GM12865 (cell line): ENCODE measurements at regions not wholly inside any gene's neighbourhood (a gene's known extent, or its start where the extent isn't known, plus 50 kb on each side); places are given as distances from the start of the nearest gene placed in this dataset.

Source experiments
- DNase-seq: peaks from one replicate; pipeline ENCODE4 v3.0.0; 2010; ENCODE audit warnings: low read depth
- H3K4me3 ChIP-seq: 2 replicates; pipeline ENCODE4 v1.5.1; 2011; ENCODE audit warnings: mild to moderate bottlenecking, low read depth, low read length, control low read depth
- TF ChIP-seq, protein P1 (sequence below): IDR thresholded peaks from 2 replicates; pipeline ENCODE4 v1.5.1; 2011; ENCODE audit warnings: low read length, control low read depth, low read depth, inconsistent platforms; ENCODE audit not compliant: insufficient read depth; ENCODE audit errors: missing control alignments

DNA sequence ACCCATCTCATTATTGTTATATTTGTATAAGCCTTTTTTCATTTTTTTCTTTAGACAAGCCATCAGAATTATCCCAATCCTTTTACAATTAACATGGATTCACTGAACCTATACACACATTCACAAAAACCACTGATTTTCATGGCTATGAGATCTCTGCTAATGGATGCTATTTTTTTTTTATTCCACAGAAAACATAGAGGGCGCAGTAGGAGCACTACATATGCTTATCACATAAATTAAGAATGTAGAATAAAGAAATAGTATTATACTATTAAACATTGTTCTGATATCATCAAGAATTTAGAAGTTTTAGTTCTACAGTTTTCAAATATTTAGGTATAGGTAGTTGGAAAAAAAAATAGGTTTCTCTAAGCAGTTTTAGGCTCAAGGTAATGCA is 1477.4 kb downstream of the ARAP2 start:
- H3K4me3 ChIP-seq: no peak overlapping the region
- DNase-seq: no peak
- TF ChIP-seq, protein P1, sequence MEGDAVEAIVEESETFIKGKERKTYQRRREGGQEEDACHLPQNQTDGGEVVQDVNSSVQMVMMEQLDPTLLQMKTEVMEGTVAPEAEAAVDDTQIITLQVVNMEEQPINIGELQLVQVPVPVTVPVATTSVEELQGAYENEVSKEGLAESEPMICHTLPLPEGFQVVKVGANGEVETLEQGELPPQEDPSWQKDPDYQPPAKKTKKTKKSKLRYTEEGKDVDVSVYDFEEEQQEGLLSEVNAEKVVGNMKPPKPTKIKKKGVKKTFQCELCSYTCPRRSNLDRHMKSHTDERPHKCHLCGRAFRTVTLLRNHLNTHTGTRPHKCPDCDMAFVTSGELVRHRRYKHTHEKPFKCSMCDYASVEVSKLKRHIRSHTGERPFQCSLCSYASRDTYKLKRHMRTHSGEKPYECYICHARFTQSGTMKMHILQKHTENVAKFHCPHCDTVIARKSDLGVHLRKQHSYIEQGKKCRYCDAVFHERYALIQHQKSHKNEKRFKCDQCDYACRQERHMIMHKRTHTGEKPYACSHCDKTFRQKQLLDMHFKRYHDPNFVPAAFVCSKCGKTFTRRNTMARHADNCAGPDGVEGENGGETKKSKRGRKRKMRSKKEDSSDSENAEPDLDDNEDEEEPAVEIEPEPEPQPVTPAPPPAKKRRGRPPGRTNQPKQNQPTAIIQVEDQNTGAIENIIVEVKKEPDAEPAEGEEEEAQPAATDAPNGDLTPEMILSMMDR: no peak

DNA sequence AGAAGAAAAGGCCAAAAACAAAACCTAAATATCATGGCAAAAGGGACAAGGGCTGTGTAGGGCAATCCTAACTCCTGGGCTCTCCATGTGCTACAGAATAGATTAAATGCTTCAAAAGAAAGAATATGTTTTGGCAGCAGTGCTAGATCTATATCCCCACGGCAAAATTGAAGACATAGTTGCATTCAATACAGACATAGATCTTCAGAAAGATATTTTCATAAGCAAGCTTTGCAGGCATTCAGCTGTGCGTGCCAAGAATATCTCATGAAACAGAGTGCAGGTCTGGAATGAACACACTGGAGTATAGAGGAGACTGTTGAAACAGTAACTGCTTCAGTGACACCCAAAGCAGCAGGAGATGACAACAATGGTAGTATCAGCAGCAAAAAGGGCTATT is 1476.9 kb downstream of the ARAP2 start:
- DNase-seq: no peak
- TF ChIP-seq, protein P1: no peak
- H3K4me3 ChIP-seq: no peak overlapping the region

- DNase-seq: no peak
- H3K4me3 ChIP-seq: no peak overlapping the region
- TF ChIP-seq, protein P1: no peak
These were observed 1472.7 kb downstream of the ARAP2 start for GRCh38 chr4:34771632-34772031.

DNA sequence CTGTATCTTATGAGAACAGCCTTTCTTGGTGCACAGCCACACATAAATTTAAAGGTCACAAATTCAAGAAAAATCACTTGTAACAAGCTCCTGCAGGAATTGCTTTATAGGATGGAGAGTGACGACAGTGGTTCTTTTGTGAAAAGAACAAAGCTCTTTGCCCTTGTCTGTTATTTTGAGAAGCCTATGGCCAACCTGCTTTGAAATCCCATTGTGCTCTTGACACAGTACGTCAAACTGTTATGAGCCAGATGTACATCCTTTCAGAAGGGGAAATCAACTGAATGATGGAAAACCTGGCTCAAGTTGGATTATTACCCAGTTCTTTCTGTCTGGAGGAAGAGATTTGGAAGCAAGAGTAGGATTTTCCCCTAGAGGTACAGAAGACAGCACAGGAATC is 1454.2 kb downstream of the ARAP2 start:
- H3K4me3 ChIP-seq: no peak overlapping the region
- TF ChIP-seq, protein P1: no peak
- DNase-seq: no peak

DNA sequence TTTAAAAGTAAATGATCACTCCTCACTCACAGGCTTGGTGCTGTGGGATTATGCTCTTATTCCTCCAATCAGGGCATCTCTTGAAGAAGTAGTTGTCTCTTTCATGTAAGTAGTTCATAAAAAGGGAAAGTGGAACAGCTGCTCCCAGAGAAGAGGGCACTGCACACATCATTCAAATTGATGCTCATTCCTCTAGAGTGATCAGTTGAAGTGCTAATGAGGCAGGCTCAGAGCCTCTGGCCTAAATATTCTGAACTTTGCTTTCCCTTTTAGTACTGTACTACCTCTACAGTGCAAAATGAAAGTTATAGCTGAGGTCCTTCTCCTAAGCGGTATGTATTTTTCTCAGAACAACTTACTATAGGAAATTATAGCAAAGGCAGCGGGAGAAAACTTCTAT is 1453.1 kb downstream of the ARAP2 start:
- no peak for DNase-seq
- no peak overlapping the region for H3K4me3 ChIP-seq
- TF ChIP-seq, protein P1: no peak

DNA sequence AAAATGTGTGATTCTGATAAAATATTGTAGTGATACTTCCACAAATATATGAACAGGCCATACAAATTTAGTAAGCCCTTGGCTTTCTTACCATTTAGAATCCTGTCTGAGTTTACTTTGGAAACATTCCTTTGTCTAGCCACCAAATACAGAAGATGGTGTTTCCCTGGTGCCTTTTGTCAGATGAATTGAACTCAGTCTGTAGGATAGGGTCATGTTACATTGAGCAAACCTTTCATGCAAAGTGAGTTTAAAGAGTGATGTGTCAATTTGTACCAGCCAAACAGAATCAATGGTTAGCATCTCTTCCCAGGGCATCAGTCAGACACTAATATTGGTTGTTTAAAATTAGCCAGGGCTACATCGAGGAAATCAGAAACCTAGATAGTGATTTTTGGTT is 1443.4 kb downstream of the ARAP2 start:
- TF ChIP-seq, protein P1: no peak
- H3K4me3 ChIP-seq: no peak overlapping the region
- DNase-seq: no peak

DNA sequence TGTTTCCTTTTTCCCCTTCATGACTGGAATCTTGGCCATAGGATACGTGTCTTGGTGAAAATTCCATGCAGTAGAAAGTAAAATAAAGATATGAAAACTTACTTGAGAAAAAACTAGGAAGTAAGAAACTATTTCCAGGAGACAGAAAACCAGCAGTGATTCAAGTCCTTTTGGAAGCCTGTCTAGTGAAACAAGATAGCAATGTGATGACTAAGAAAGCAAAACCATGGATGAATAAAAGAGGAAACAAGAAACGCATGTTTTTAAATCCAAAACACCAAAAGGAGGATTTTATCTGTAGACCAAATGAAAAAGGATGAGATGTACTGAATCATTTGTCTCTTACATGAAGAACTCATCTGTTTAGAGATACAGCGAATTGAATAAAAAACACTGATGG is 1430.0 kb downstream of the ARAP2 start:
- DNase-seq: no peak
- TF ChIP-seq, protein P1: no peak
- no peak overlapping the region for H3K4me3 ChIP-seq
